Activated CD4-positive, alpha-beta memory T cell treated with anti-CD3 and anti-CD28 coated beads, Interleukin-2, amount 10 ng/mL, durations not matched to agents 7 days and 5 days (primary cell): ENCODE measurements at regions not wholly inside any gene's neighbourhood (a gene's known extent, or its start where the extent isn't known, plus 50 kb on each side); places are given as distances from the start of the nearest gene placed in this dataset.

Source experiments
- CTCF ChIA-PET: fragments of 350-600 bp; sonication (Branson Sonifier 250); formaldehyde crosslinking; loops from one replicate; lab custom pipeline; 2021; ENCODE audit warnings: antibody characterized with exemption, inconsistent platforms; lab: Charles Lee
- POLR2A ChIA-PET: fragments of 350-600 bp; sonication (Branson Sonifier 250); formaldehyde crosslinking; loops from one replicate; lab custom pipeline; 2021; ENCODE audit warnings: antibody characterized with exemption; lab: Charles Lee
- DNase-seq: peaks from one replicate; pipeline ENCODE4 v3.0.0-alpha.2; 2020
- H3K27ac Mint-ChIP-seq: one replicate; pipeline ENCODE4 v1.8.0; 2021; ENCODE audit warnings: mild to moderate bottlenecking, mixed read lengths
- H3K27me3 Mint-ChIP-seq: one replicate; pipeline ENCODE4 v1.8.0; 2021; ENCODE audit warnings: mixed read lengths
- H3K36me3 Mint-ChIP-seq: one replicate; pipeline ENCODE4 v1.8.0; 2021; ENCODE audit warnings: low read depth, mixed read lengths
- H3K4me1 Mint-ChIP-seq: one replicate; pipeline ENCODE4 v1.8.0; 2021; ENCODE audit warnings: mixed read lengths
- H3K4me3 Mint-ChIP-seq: one replicate; pipeline ENCODE4 v1.8.0; 2021; ENCODE audit warnings: mild to moderate bottlenecking, mixed read lengths
- H3K9me3 Mint-ChIP-seq: one replicate; pipeline ENCODE4 v1.8.0; 2021; ENCODE audit warnings: mixed read lengths

GRCh38 chr4:181756451-181757095, 486.6 kb upstream of the TENM3 start:
- ChIA-PET CTCF (no interaction called here), POLR2A (no interaction called here)
- no peak for DNase-seq
- no peaks in the 10 kb centered on the region for H3K4me1 Mint-ChIP-seq
- H3K4me3 Mint-ChIP-seq = no peak overlapping the region
- H3K27me3 Mint-ChIP-seq = no peaks in the 10 kb centered on the region
- H3K36me3 Mint-ChIP-seq = no peaks in the 10 kb centered on the region
- no peak overlapping the region for H3K27ac Mint-ChIP-seq
- no peaks in the 10 kb centered on the region for H3K9me3 Mint-ChIP-seq

- CTCF ChIA-PET = no interaction called here
- POLR2A ChIA-PET = no interaction called here
- H3K9me3 Mint-ChIP-seq = no peaks in the 10 kb centered on the region
- no peaks in the 10 kb centered on the region for H3K27me3 Mint-ChIP-seq
- no peak for DNase-seq
- no peaks in the 10 kb centered on the region for H3K36me3 Mint-ChIP-seq
- H3K27ac Mint-ChIP-seq = no peak overlapping the region
- H3K4me1 Mint-ChIP-seq = no peaks in the 10 kb centered on the region
- no peak overlapping the region for H3K4me3 Mint-ChIP-seq
These were observed 486.1 kb upstream of the TENM3 start for GRCh38 chr4:181757098-181757497.

GRCh38 chr4:181757910-181758660, 485.1 kb upstream of the TENM3 start:
- Mint-ChIP-seq H3K27ac (no peak overlapping the region), H3K9me3 (no peaks in the 10 kb centered on the region), H3K36me3 (no peaks in the 10 kb centered on the region), H3K4me3 (no peak overlapping the region), H3K4me1 (no peaks in the 10 kb centered on the region), H3K27me3 (no peaks in the 10 kb centered on the region)
- ChIA-PET CTCF (no interaction called here), POLR2A (no interaction called here)
- DNase-seq = no peak

- Mint-ChIP-seq H3K9me3 (no peaks in the 10 kb centered on the region), H3K4me1 (no peaks in the 10 kb centered on the region), H3K4me3 (no peak overlapping the region), H3K27me3 (no peaks in the 10 kb centered on the region), H3K36me3 (no peaks in the 10 kb centered on the region), H3K27ac (no peak overlapping the region)
- ChIA-PET CTCF (no interaction called here), POLR2A (no interaction called here)
- no peak for DNase-seq
These were observed 482.6 kb upstream of the TENM3 start for GRCh38 chr4:181760560-181760959.

GRCh38 chr4:181761156-181761555, 482.0 kb upstream of the TENM3 start:
- no peaks in the 10 kb centered on the region for H3K27me3 Mint-ChIP-seq
- no peaks in the 10 kb centered on the region for H3K36me3 Mint-ChIP-seq
- no peaks in the 10 kb centered on the region for H3K9me3 Mint-ChIP-seq
- CTCF ChIA-PET = no interaction called here
- no peaks in the 10 kb centered on the region for H3K4me1 Mint-ChIP-seq
- POLR2A ChIA-PET = no interaction called here
- H3K27ac Mint-ChIP-seq = no peak overlapping the region
- no peak overlapping the region for H3K4me3 Mint-ChIP-seq
- DNase-seq = no peak

- no peaks in the 10 kb centered on the region for H3K4me1 Mint-ChIP-seq
- H3K36me3 Mint-ChIP-seq = no peaks in the 10 kb centered on the region
- no peaks in the 10 kb centered on the region for H3K27me3 Mint-ChIP-seq
- ChIA-PET POLR2A (no interaction called here), CTCF (no interaction called here)
- no peak for DNase-seq
- peaks cover 2% of the 10 kb centered on the region for H3K9me3 Mint-ChIP-seq
- no peak overlapping the region for H3K27ac Mint-ChIP-seq
- H3K4me3 Mint-ChIP-seq = no peak overlapping the region
These were observed 477.1 kb upstream of the TENM3 start for GRCh38 chr4:181766061-181766548.

GRCh38 chr4:181770971-181771370, 472.2 kb upstream of the TENM3 start:
- Mint-ChIP-seq H3K4me1 (no peaks in the 10 kb centered on the region), H3K4me3 (no peak overlapping the region), H3K27me3 (no peaks in the 10 kb centered on the region), H3K36me3 (no peaks in the 10 kb centered on the region), H3K9me3 (peaks cover 8% of the 10 kb centered on the region), H3K27ac (no peak overlapping the region)
- CTCF ChIA-PET = no interaction called here
- DNase-seq = no peak
- POLR2A ChIA-PET = no interaction called here

- POLR2A ChIA-PET = no interaction called here
- no peak for DNase-seq
- Mint-ChIP-seq H3K4me3 (no peak overlapping the region), H3K9me3 (peaks cover 6% of the 10 kb centered on the region), H3K27ac (no peak overlapping the region), H3K4me1 (no peaks in the 10 kb centered on the region), H3K27me3 (no peaks in the 10 kb centered on the region), H3K36me3 (no peaks in the 10 kb centered on the region)
- CTCF ChIA-PET = no interaction called here
These were observed 467.9 kb upstream of the TENM3 start for GRCh38 chr4:181775298-181775697.

GRCh38 chr4:181776264-181777054, 466.7 kb upstream of the TENM3 start:
- no peaks in the 10 kb centered on the region for H3K27me3 Mint-ChIP-seq
- H3K4me3 Mint-ChIP-seq = no peak overlapping the region
- H3K9me3 Mint-ChIP-seq = peaks cover 6% of the 10 kb centered on the region
- ChIA-PET POLR2A (no interaction called here), CTCF (no interaction called here)
- no peaks in the 10 kb centered on the region for H3K4me1 Mint-ChIP-seq
- H3K27ac Mint-ChIP-seq = no peak overlapping the region
- no peak for DNase-seq
- no peaks in the 10 kb centered on the region for H3K36me3 Mint-ChIP-seq

- CTCF ChIA-PET = no interaction called here
- peaks cover 10% of the 10 kb centered on the region for H3K9me3 Mint-ChIP-seq
- no peak for DNase-seq
- no peak overlapping the region for H3K27ac Mint-ChIP-seq
- H3K4me3 Mint-ChIP-seq = no peak overlapping the region
- no peaks in the 10 kb centered on the region for H3K4me1 Mint-ChIP-seq
- POLR2A ChIA-PET = no interaction called here
- no peaks in the 10 kb centered on the region for H3K36me3 Mint-ChIP-seq
- no peaks in the 10 kb centered on the region for H3K27me3 Mint-ChIP-seq
These were observed 465.7 kb upstream of the TENM3 start for GRCh38 chr4:181777518-181777917.

- no peaks in the 10 kb centered on the region for H3K4me1 Mint-ChIP-seq
- H3K36me3 Mint-ChIP-seq = no peaks in the 10 kb centered on the region
- ChIA-PET POLR2A (no interaction called here), CTCF (no interaction called here)
- DNase-seq = no peak
- H3K4me3 Mint-ChIP-seq = no peak overlapping the region
- H3K27me3 Mint-ChIP-seq = no peaks in the 10 kb centered on the region
- peaks cover 30% of the 10 kb centered on the region for H3K9me3 Mint-ChIP-seq
- H3K27ac Mint-ChIP-seq = no peak overlapping the region
These were observed 458.3 kb upstream of the TENM3 start for GRCh38 chr4:181784881-181785280.

- CTCF ChIA-PET = no interaction called here
- no peaks in the 10 kb centered on the region for H3K4me1 Mint-ChIP-seq
- POLR2A ChIA-PET = no interaction called here
- no peaks in the 10 kb centered on the region for H3K36me3 Mint-ChIP-seq
- H3K27me3 Mint-ChIP-seq = no peaks in the 10 kb centered on the region
- H3K27ac Mint-ChIP-seq = no peak overlapping the region
- no peak overlapping the region for H3K4me3 Mint-ChIP-seq
- peaks cover 19% of the 10 kb centered on the region for H3K9me3 Mint-ChIP-seq
- no peak for DNase-seq
These were observed 450.6 kb upstream of the TENM3 start for GRCh38 chr4:181792641-181793040.

GRCh38 chr4:181793096-181793495, 450.1 kb upstream of the TENM3 start:
- Mint-ChIP-seq H3K4me1 (no peaks in the 10 kb centered on the region), H3K27ac (no peak overlapping the region), H3K4me3 (no peak overlapping the region), H3K36me3 (no peaks in the 10 kb centered on the region), H3K27me3 (no peaks in the 10 kb centered on the region), H3K9me3 (peaks cover 18% of the 10 kb centered on the region)
- no peak for DNase-seq
- ChIA-PET POLR2A (no interaction called here), CTCF (no interaction called here)
